NCI-H1694 (cell line): ENCODE measurements at regions not wholly inside any gene's neighbourhood (a gene's known extent, or its start where the extent isn't known, plus 50 kb on each side); places are given as distances from the start of the nearest gene placed in this dataset.
"Not testable (repeated sequence)": the region's sequence is repeated elsewhere in the genome, so short reads cannot be mapped to it uniquely, and the experiment has no call there.

Source experiments
- DNase-seq: peaks from one replicate; lab custom pipeline; 2025; lab: John Stamatoyannopoulos, UW

GRCh38 chr4:128758314-128758922 is 51.1 kb upstream of the JADE1 start:
- DNase-seq = no peak

GRCh38 chr4:128757712-128758111 is 51.8 kb upstream of the JADE1 start:
- DNase-seq = no peak

DNA sequence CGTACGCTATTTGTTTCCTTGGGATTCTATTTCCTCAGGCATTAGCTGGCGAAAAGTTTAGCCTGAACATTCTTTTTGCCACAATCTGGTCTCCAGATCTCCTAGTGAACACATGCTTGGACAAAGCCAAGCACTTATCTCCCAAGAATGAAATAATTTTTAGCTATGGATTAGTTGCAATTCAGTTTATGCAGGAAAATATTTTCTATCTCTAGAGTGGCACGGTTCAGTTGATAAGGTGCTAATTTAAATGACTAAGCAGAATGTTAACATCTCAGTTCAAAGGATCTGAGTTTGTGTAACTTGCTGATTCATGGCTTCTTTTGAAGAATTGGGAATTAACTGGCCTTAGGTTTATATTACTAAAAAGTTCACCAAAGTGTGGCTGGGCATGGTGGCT is 58.1 kb upstream of the JADE1 start:
- DNase-seq = no peak

DNA sequence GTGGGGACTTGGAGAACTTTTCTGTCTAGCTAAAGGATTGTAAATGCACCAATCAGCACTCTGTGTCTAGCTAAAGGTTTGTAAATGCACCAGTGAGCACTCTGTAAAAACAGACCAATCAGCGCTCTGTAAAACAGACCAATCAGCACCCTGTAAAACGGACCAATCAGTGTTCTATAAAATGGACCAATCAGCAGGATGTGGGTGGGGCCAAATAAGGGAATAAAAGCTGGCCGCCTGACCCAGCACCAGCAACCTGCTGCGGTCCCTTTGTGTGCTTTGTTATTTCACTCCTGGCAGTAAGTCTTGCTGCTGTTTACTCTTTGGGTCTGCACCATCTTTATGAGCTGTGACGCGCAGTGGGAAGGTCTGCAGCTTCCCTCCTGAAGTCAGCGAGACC is 67.8 kb upstream of the JADE1 start:
- not testable (repeated sequence) for DNase-seq

DNA sequence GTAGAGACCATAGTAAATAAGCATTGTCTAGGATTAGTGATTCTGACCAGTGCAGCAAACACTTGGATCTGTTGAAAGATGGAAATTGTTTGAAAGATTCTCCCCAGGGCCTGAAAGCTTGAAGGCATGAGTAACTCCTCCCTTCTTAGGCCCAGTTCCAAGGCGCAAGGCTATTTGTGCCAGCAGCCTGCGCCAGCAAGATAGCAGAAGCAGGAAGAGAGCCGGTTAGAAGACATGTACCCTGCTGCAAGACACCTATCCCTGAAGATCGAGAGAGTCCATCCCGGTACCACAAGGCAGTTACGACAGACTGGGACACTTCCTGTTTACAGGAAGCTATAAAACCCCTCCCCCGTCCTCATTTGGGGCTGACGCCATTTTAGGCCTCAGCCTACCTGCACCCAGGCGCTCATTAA is 72.4 kb upstream of the JADE1 start:
- no peak for DNase-seq

- DNase-seq = no peak
Measured at GRCh38 chr4:128735714-128736113, 73.8 kb upstream of the JADE1 start.

DNA sequence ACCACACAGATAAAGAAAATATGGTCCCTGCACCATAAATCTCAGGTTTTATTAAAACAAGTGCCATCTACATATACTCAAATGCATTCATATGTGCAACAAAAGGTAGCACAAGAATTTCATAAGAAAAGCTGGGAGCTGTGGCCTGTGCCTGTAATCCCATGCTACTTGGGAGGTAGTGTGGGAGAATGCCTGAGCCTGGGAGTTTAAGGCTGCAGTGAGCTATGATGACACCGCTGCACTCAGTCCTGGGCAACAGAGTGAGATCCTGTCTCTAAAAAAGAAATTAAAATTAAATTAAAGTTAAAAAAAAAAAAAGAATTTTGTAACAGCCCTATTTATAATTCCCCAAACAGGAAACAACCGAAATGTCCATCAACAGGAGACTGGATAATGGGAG is 81.3 kb upstream of the JADE1 start:
- DNase-seq = no peak

GRCh38 chr4:128727658-128728057 is 81.8 kb upstream of the JADE1 start:
- DNase-seq = no peak

DNA sequence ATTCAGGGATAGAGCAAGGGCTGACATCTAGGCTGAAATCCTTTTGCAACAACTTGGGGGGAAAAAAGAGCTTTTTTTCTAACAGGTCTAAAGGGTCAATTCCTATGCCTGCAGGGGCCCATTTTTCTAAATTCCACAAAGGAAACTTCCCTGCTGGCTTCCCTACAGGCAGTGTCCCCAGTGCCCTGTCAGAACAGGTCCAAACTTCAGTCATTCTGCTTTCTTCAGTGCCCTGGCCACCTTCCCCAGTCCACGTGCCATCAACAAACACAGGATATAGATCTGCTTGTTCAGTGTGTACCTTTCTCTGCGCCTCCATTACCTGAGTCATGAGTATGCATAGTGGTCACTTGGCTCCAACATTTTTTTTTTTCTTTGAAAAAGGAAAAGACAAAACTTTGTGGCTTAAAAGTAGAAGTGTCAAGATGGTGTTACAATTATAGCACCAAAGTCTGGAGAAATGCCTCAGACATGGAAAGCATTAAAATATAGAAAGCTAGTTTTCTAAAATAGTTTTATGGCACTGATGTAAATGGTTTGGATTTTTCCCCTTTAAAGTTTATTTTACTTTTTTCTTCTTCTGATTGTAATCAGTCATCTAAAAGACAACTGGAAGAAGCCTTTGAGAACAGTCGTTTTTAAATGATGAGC is 84.0 kb upstream of the JADE1 start:
- DNase-seq = no peak

GRCh38 chr4:128722911-128723310 is 86.6 kb upstream of the JADE1 start:
- DNase-seq = no peak

DNA sequence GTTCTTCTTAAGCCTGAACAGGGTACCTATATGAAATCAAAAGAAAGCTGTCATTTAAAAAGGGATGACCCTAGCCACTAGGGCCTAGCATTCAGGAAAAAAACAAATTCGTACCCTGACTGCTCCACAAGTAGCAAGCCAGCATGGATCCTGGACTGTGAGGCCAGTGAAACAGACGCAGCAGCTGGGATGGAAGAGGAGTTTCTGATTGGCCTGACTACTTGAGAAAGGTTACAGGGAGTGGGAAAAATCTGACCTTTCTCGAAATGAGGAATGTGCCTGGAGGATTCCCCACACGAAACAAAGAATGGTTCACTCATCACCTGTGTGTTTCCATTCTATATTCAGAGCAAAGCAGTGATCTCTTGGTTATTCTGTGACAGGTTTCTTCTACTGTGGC is 87.6 kb upstream of the JADE1 start:
- no peak for DNase-seq

DNA sequence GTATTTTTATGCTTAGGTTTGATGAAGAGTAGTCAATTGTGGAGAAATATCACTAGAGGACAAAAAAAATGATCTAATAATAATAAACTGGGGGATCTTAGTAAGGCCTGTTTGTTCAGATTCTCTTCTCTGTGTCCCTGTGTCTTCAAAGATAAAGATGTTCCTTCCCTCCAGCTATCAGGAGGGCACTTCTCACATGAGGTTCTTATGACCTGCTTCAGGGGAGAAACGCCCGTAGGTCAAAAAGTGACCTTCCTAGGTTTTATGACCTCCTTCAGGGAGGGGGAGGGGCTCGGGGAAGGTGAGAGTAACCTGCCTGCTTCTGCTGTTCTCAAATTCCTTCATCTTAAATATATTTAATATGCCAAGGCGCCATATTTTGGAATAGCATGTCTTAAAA is 89.2 kb upstream of the JADE1 start:
- DNase-seq = no peak

- no peak for DNase-seq
Measured at GRCh38 chr4:128718768-128719167, 90.7 kb upstream of the JADE1 start.

- DNase-seq = no peak
Measured at GRCh38 chr4:128716338-128716737, 93.2 kb upstream of the JADE1 start.

DNA sequence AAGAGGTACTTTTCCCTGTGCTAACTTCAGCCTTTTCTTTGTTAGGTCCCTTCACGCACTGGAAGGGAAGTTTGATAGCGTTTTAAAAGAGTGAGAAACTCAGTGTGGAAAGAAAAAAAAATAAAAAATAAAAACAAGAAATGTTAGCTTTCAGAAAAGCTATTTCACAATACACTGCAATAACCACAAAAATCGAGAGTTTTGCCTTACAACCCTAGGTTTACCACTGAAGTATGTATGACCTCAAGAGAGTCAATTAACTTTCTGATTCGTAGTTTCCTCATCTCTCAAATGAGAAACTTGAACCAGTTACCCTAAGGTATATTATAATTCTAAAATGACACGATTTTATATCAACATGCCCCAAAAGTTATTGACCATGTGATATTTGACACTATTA is 93.9 kb upstream of the JADE1 start:
- DNase-seq = no peak

DNA sequence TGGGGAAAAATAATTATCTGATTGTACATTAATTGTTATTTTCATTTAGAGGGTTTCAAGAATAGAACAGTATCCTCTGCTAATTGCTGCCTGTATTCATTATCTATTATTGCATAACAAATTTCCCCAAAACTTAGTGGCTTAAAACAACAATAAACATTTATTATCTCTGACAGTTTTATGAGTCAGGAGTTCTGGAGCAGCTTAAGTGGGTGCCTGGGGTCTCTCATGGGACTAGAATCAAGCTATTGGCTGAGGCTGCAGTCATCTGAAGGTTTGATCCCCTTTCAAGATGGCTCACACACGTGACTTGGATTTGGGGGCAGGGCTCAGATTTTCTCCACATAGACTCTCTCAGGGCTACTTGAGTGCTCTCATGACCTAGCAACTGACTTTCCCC is 98.1 kb upstream of the JADE1 start:
- DNase-seq = no peak

DNA sequence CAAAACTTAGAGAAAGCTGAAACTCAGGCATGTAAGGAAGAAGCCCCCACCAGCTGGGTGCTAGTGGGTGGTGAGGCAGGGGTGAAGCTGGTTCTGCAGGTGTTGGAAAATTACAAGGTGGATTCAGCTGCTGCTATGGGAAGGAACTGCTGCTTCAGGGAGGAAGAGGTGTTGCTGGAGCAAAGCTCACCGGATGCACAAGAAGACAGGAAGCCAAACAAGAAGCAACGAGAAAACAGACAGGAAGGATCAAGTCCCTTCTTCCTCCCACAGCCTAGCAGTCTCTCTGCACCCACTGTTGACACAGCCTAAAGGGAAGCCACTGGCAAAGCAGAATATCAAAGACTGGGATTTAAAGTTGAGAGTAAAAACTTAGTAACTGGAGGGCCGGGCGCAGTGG is 100.2 kb upstream of the JADE1 start:
- no peak for DNase-seq

DNA sequence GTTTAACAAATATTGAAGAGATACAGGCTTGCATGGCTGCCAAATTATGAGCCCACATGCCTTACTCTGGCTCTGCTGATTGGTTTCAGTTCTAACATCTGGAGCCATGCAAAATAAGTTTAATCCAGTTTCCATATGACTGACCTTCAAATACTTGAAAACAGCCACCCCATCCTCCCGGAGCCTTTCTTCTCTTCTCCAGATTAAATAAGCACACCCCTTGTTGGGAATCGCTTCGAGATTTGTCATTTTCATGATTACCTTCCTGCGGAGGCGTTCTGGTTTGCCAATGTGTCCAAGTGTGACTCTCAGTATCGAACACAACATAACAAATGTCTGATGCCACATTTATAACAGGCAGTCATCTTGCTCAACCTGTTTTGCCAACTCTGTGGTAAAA is 101.6 kb upstream of the JADE1 start:
- no peak for DNase-seq

GRCh38 chr4:128703948-128704347 is 105.6 kb upstream of the JADE1 start:
- no peak for DNase-seq

GRCh38 chr4:128700659-128701350 is 108.7 kb upstream of the JADE1 start:
- DNase-seq = no peak

GRCh38 chr4:128698386-128698785 is 111.1 kb upstream of the JADE1 start:
- no peak for DNase-seq

GRCh38 chr4:128697323-128697722 is 112.2 kb upstream of the JADE1 start:
- DNase-seq = no peak

- no peak for DNase-seq
Measured at GRCh38 chr4:128690011-128690410, 119.5 kb upstream of the JADE1 start.
